ENCODE measurements at regions not wholly inside any gene's neighbourhood (a gene's known extent, or its start where the extent isn't known, plus 50 kb on each side); places are given as distances from the start of the nearest gene placed in this dataset.
"Not testable (repeated sequence)": the region's sequence is repeated elsewhere in the genome, so short reads cannot be mapped to it uniquely, and the experiment has no call there.

- TF ChIP-seq CTCF (IDR thresholded peaks at IDR 0.05; ENCODE audit: low read depth, low read length, missing control alignments), result no peak
- Histone ChIP-seq H3K27ac (no peak overlapping the region), H3K36me3 (replicated peaks) (no peaks in the 10 kb centered on the region), H3K4me3 (ENCODE audit: low read depth, low read length) (no peak overlapping the region), H3K27me3 (replicated peaks) (no peaks in the 10 kb centered on the region)
- no peak for DNase-seq
- in situ Hi-C loops (cut with HindIII; ENCODE audit: low pct_ligation_motif_present, low sequenced_read_pairs), result no loop called here
Observed at GRCh38 chr12:83753904-83754303, 1067.2 kb downstream of the TMTC2 start.

- in situ Hi-C loops (cut with HindIII; ENCODE audit: low pct_ligation_motif_present, low sequenced_read_pairs), result no loop called here
- H3K27me3 ChIP-seq (replicated peaks), result no peaks in the 10 kb centered on the region
- H3K27ac ChIP-seq, result no peak overlapping the region
- no peak for TF ChIP-seq CTCF (IDR thresholded peaks at IDR 0.05; ENCODE audit: low read depth, low read length, missing control alignments)
- DNase-seq, result no peak
- H3K36me3 ChIP-seq (replicated peaks), result no peaks in the 10 kb centered on the region
- no peak overlapping the region for H3K4me3 ChIP-seq (ENCODE audit: low read depth, low read length)
Observed at GRCh38 chr12:83753205-83753604, 1066.5 kb downstream of the TMTC2 start.

GRCh38 chr12:83739607-83740006 lies 1052.9 kb downstream of the TMTC2 start:
- Histone ChIP-seq H3K27ac (no peak overlapping the region), H3K4me3 (ENCODE audit: low read depth, low read length) (no peak overlapping the region), H3K27me3 (replicated peaks) (no peaks in the 10 kb centered on the region), H3K36me3 (replicated peaks) (no peaks in the 10 kb centered on the region)
- no peak for DNase-seq
- TF ChIP-seq CTCF (IDR thresholded peaks at IDR 0.05; ENCODE audit: low read depth, low read length, missing control alignments), result no peak
- in situ Hi-C loops (cut with HindIII; ENCODE audit: low pct_ligation_motif_present, low sequenced_read_pairs), result no loop called here

- Histone ChIP-seq H3K4me3 (ENCODE audit: low read depth, low read length) (no peak overlapping the region), H3K27me3 (replicated peaks) (no peaks in the 10 kb centered on the region), H3K27ac (no peak overlapping the region), H3K36me3 (replicated peaks) (no peaks in the 10 kb centered on the region)
- DNase-seq, result no peak
- no peak for TF ChIP-seq CTCF (IDR thresholded peaks at IDR 0.05; ENCODE audit: low read depth, low read length, missing control alignments)
- in situ Hi-C loops (cut with HindIII; ENCODE audit: low pct_ligation_motif_present, low sequenced_read_pairs), result no loop called here
Observed at GRCh38 chr12:83710851-83711250, 1024.1 kb downstream of the TMTC2 start.

GRCh38 chr12:83709899-83710298 lies 1023.2 kb downstream of the TMTC2 start:
- Histone ChIP-seq H3K27ac (no peak overlapping the region), H3K36me3 (replicated peaks) (no peaks in the 10 kb centered on the region), H3K4me3 (ENCODE audit: low read depth, low read length) (no peak overlapping the region), H3K27me3 (replicated peaks) (no peaks in the 10 kb centered on the region)
- TF ChIP-seq CTCF (IDR thresholded peaks at IDR 0.05; ENCODE audit: low read depth, low read length, missing control alignments), result no peak
- DNase-seq, result no peak
- in situ Hi-C loops (cut with HindIII; ENCODE audit: low pct_ligation_motif_present, low sequenced_read_pairs), result no loop called here

- peak; percentile 79 for DNase-seq
- Histone ChIP-seq H3K4me3 (ENCODE audit: low read depth, low read length) (no peak overlapping the region), H3K27ac (no peak overlapping the region), H3K36me3 (replicated peaks) (no peaks in the 10 kb centered on the region), H3K27me3 (replicated peaks) (no peaks in the 10 kb centered on the region)
- in situ Hi-C loops (cut with HindIII; ENCODE audit: low pct_ligation_motif_present, low sequenced_read_pairs), result no loop called here
- TF ChIP-seq CTCF (IDR thresholded peaks at IDR 0.05; ENCODE audit: low read depth, low read length, missing control alignments), result no peak
Observed at GRCh38 chr12:83700838-83701237, 1014.1 kb downstream of the TMTC2 start.

GRCh38 chr12:83696311-83696710 lies 1009.6 kb downstream of the TMTC2 start:
- H3K4me3 ChIP-seq (ENCODE audit: low read depth, low read length); in situ Hi-C loops (cut with HindIII; ENCODE audit: low pct_ligation_motif_present, low sequenced_read_pairs): not testable (repeated sequence)

More at GRCh38 chr12:83696311-83696710, 1009.6 kb downstream of the TMTC2 start:
- not testable (repeated sequence) for H3K27ac ChIP-seq; H3K36me3 ChIP-seq (replicated peaks); DNase-seq; H3K27me3 ChIP-seq (replicated peaks)
